ELF-1 (cell line): ENCODE measurements at regions not wholly inside any gene's neighbourhood (a gene's known extent, or its start where the extent isn't known, plus 50 kb on each side); places are given as distances from the start of the nearest gene placed in this dataset.
A peak's percentile ranks its signal among the peaks of the same experiment; 100 is the strongest.
"Not testable (repeated sequence)": the region's sequence is repeated elsewhere in the genome, so short reads cannot be mapped to it uniquely, and the experiment has no call there.

Experiments used
- DNase-seq: peaks from one replicate; pipeline ENCODE4 v3.0.0-alpha.2; 2016; ENCODE audit warnings: low read depth, low spot score

DNA sequence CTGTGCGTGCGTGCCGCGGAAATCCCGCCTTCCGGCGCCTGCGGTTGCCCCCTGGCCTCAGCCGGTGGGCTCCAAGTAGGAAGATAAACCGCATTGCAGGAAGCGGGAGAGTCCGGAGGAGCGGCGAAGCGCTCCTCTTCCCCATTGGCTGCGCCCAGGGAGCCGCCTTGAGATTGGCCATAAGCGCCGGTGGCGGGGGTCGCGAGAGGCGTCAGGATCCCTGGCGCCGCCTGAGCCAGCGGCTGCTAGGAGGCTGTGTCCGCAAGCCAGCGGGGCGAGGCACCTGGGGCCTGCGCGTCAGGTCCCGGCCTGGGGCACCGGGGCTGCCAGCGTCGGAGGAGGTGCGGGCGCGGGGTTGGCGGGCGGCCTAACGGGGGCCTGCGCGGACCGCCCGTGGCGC lies 106.3 kb upstream of the ADCY2 start:
- DNase-seq, result not testable (repeated sequence)

DNA sequence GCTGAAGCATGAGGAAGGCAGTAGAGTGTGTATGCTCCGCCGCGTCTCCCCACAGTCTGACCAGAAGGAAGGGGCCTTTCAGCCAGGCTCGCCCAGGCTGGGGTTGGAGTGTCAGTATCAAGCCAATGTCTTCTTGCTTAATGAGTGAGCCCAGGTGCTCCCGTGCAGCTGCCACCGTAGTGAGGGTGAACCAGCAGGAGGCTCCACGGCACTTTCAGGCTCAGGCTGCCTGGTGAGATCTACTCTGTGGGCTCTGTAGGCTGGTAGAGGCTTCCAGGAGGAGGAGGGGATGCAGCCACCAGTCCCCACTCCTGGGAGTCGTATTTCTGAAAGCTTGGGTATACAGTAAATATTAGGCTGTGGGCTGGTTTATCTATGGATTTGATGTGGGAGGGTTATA lies 98.1 kb upstream of the ADCY2 start:
- DNase-seq, result not testable (repeated sequence)

DNA sequence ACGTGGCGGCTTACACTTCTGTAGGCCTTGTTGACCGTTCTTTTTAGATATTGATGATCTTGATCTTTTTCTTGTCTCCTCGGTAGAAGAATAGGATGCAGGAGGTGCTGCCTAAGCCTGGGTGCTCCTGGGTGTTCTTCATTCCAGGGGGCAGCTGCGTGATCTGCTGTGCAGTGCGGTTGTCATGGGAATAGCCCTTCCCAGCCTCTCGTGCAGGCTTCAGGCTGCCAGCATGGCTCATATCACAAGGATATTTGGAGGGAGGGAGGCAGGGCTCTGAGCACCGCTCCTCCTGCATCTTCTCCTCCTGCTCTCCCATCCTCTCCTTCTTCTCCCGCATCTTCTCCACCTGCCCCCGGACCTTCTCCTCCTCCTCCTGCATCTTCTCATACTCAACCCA lies 96.2 kb upstream of the ADCY2 start:
- not testable (repeated sequence) for DNase-seq

DNA sequence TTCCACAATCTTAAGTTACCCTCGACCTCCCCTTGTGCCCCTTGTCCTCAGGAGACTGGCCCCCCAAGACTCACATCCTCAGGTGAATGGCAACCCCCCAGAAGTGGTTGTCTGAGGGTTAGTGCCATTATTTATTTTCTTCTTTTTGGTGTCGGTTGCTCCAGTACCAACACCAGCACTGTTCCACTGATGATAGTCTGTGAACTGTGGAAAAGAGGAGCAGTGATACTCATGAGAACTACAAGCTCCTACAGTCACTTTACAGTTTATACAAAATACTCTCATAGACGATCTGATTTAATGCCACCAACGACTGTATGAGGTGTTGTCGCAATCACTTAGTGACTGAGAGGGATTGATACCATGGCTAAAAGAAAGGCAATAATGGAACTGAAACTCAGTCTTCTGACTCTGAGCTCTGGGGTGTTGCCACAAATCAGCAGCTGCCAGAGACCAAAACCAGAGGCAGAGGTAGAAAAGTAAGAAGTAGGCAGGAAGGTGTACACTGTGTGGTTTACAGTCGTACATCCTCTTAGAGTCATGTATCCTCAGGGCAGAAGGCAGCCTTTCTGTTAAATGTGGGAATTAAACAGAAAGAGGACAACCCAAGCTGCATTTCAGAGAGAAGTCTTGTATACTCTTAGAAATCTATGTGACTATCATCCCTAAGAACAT lies 90.8 kb upstream of the ADCY2 start:
- not testable (repeated sequence) for DNase-seq

DNA sequence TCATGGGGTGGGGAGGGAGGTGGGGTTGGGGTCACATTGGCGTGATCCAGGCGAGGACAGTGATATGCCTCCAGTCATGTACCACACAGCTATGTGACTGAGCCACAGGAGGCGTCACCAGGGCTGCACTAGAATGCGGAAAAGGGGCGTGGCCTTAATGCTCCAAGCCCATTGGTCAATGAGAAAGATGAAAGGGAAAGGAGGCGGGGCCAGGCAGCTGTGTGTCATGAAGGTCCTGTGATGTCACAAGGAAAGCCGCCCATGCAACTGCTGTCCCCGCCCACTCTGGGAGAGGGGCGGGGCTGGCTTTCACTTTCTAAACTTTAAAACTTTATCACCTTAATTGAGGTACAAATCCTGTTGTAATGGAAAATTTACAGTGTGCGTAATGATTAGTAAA lies 89.4 kb upstream of the ADCY2 start:
- DNase-seq, result peak; percentile 17

DNA sequence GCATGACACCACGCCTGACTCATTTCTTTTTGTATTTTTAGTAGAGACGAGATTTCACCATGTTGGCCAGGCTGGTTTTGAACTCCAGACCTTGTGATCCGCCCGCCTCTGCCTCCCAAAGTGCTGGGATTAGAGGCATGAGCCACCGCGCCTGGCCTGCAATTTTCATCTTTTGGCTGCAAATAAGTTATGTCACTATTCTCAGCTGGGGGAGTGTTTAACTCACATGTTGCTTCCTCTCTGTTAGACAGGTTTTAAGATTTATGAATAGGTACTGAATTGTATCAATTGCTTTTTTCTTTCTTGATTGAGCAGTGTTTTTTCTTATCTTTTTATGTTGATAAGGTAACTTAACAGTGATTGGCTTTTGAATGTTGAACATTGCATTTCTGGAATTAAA lies 88.2 kb upstream of the ADCY2 start:
- not testable (repeated sequence) for DNase-seq

DNA sequence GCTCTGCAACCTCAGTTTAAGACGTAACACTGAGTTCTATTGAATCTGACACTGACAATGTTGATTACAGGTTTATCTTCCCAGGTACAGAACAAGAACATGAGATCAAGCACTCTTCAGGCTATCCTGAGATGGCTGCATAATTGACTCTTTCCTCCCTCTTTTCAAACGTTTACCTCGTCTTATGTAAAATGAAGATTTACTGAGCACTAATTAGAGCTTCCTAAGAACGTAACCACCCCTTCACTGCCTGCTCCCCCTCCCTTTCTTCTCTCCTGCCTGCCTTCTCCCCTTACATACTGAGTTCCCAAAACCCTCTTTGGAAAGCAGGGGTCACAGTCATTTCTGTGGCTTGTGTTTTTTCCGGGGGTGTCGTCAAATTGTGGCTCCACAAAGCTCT lies 86.2 kb upstream of the ADCY2 start:
- DNase-seq, result not testable (repeated sequence)

DNA sequence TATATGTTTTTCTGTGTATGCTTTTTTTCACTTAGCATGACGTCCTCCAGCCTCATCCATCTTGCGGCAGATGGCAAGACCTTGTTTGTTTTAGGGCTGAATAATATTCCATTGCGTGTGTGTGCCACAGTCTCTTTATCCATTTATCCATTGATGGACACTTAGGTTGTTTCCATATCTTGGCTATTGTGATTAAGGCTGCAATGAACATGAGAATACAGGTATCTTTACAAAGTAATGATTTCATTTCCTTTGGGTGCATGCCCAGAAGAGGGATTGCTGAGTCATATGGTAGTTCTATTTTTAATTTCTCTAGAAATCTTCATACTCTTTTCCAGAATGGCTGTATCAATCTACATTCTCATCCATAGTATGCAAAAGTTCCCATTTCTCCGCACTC lies 85.3 kb upstream of the ADCY2 start:
- DNase-seq, result not testable (repeated sequence)

DNA sequence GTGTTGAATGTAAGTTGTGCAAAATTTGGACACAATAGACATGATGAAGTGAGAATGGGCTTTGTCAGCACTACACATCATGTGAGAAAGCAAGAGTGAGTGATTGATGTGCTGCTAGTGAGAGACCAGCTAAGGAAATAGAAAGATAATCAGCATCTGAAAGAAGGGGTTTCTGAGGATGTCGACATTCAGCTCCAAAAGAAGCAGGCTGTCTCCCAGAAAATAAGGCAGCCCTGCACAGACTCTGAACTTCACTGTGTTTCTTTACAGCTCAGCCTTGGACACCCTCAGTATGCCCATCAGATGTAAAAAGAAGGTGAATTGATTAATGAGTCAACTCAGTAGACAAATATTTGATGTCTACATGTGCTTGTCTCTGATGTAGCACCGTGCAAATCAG lies 80.8 kb upstream of the ADCY2 start:
- no peak for DNase-seq

DNA sequence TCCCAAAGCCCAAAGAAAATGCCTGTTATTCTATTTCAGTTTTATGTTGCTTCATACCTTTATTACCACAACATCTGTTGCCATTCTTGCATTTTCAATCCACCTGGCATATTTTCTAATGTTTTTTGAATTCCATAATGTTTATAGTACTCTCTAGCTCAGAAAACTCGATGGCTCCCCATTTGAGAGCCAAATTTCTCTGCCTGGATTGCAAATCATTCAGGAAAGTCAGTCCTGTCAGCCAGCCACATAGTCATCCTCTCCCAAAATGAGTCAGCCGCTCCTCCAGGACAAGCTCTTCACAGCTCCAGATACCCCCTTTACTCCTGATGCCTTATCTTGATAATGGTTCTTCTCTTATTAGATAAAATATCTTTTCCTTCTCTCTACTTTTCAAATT lies 78.2 kb upstream of the ADCY2 start:
- no peak for DNase-seq

DNA sequence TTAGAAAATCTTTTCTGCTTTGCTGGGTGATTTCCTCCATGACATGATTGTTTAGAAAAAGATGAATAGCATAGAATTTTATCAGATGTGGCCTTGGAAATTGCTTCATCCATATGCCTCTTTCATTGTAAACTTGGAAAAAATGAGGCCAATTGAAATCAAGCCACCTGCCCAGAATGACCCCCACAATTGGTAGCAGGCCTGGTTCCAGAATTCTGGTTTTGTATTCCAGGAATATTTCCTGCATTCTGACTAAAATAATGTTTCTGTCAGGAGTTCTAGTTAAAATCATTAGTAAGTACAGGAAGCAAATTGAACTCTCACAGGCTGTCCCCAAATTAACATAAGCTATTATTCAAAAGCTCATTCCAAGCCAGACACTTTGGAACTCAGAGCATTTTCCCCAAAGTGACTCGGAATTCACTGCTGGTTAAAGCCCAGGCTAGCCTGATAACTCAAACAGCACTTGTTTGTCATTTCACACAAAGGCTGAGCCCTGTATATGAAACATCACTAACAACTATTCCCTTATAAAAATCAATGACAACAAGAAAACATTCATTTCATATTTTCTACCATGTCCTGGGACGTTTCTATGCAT lies 75.1 kb upstream of the ADCY2 start:
- DNase-seq, result no peak

DNA sequence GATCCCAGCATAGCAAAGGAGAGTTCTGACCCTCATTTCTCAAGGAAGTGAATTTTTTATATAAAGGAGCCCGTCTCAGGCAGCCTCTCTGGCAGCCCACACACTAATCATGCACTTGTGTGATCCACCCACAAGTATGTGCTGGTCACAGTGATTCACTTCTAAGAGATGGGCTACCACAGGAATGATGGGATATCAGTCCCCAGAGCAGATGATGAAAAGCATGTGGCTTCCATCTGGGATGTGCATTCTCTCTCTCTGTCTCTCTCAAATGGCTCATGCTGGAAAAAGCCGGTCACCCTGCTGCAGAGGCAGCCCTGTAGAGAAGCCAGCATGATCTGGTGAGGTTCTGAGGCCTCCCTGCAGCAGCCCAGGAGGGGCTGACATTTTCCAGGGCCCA lies 74.2 kb upstream of the ADCY2 start:
- no peak for DNase-seq

DNA sequence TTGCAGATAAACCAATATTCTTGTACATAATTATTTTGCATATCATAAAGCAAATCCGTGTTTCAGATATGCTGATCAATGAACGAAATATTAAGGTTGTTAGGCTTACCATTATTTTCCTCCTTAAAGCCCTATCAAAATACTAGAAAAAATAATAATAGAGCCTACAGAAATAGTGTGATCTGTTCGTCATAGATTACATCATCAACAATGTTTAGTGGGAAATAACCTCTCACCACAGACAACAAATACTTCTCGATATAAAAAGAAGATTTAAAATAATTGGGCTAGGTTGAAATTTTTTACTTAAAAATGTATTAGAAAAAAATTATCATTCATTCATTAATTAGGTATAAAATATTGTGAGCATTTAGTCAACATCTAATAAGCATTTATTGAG lies 71.0 kb upstream of the ADCY2 start:
- DNase-seq, result no peak

DNA sequence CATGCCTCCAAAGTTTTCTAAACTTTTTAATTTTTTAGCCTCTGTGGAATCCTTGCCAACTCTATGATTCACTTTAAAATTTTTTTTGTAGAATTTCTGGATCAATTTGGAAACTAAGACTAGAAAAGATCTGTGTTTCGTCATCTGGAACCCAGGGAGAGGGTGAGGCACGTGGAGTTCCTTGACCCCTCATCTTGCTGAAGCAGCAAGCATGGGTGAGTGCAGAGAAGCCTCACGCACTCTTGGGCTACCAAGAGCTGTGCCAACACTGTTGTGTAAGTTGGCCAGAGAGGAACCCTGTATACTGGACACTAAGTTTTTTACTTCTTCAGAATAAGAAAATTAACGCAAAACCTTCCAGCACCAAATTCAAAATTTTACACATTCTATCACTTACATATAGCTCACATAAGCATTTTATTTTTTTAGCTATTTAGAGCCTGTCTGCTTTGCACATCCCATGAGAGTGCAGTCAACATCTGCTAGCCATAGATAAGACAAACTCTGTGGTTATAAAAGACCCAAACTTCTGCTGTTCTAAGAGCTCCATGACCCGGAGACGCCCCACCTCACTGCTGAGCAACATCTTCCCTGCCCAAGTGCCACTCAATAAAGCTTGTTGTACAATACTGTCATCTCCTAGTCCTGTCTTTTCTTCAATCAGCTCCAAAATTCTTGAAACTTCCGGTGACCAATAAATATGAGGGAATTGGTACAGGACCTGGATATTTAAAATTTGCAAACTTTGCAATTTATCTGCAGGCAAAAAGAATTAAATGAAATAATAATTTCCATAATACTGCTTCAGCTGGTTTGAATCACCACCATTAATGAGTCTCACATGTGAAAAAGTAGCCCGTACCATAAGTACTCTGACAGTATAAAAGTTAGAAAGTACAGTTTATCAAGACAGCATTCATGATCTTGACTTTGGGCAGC lies 69.7 kb upstream of the ADCY2 start:
- DNase-seq, result no peak

DNA sequence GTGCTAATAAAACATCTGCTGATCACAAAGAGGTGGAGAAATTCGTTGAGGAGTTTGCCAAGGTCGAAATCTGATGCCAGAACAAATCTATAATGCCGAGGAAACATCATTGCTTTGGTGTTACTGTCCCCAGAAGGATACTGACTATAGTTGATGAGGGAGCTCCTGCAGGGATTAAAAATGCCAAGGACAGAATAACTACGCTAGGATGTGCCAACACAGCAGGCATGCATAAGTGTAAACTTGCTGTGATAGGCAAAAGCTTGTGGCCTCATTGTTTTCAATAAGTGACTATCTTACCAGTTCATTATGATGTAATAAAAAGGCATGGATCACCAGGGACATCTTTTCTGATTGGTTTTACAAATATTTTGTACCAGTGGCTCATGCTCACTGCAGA lies 66.8 kb upstream of the ADCY2 start:
- no peak for DNase-seq

DNA sequence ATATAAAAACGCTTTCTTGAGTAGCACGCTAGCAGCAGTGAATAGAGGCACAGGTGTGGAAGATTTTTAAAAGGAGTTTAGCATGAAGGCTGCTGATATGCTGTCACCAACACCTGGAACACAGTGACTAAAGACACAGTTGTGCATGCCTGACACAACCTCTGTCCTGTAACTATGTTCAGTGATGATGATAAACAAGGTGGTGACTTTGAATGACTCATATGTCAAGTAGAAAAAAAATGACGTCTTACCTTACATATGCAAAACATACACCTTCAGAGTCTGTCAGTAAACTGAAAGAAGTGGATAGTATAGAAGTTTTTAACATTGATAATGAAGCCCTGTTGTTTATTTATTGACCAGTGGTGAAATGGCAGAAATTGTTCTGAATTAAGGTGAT lies 66.2 kb upstream of the ADCY2 start:
- DNase-seq, result no peak

DNA sequence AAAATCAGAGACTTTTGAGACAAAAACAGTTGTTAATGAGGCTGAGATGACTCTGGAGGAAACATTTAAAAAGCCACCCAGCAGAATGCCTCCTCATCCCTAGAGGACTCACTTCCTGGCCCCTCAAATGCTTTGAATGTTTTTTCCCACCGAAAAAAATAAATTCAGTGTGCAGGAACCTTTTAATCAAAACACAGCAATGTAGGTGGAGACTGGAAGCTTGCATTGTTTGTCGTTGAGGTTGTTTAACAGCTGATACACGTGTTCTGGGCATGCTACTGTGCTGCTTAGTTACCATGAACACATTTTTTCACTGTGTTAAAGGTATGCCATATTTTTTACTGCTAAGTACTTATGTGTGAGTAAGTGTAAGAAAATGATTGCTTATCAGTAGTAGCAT lies 65.7 kb upstream of the ADCY2 start:
- no peak for DNase-seq

DNA sequence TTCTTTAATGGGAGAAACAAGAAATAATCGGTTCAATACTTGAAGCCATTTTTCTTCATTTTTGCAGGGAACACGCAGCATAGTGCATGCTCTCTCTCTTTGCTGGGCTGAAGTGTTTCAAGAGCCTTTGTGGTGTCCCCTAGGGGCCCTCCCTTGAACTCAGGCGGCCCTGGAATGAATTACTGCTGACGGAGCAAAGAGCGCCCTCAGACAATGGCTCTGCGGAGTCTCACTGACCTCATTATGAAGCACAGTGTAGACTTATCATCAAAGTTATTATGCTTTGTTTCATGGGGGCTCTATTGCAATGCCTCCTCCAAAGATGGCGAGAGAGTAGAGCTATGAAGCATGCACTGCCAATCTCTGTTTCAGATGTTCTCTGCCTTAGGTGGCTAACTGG lies 64.8 kb upstream of the ADCY2 start:
- no peak for DNase-seq
